ENCODE measurements at regions not wholly inside any gene's neighbourhood (a gene's known extent, or its start where the extent isn't known, plus 50 kb on each side); places are given as distances from the start of the nearest gene placed in this dataset.

GRCh38 chr3:181824961-181825360 is 113.2 kb downstream of the SOX2 start:
- TF ChIP-seq CTCF (IDR thresholded peaks at IDR 0.05) (no peak), POLR2AphosphoS5 (IDR thresholded peaks at IDR 0.05) (no peak)

Measured in suprapubic skin (tissue), 3 donors.